Glutamatergic neuron (in vitro differentiated cells): ENCODE measurements at regions not wholly inside any gene's neighbourhood (a gene's known extent, or its start where the extent isn't known, plus 50 kb on each side); places are given as distances from the start of the nearest gene placed in this dataset.

Experiments used
- DNase-seq: peaks from one replicate; pipeline ENCODE4 v3.0.0; 2022
- H3K27ac Mint-ChIP-seq: one replicate; pipeline ENCODE4 v1.8.0; 2020; ENCODE audit warnings: mild to moderate bottlenecking, mixed read lengths, inconsistent platforms; ENCODE audit not compliant: unreplicated experiment
- H3K27me3 Mint-ChIP-seq: one replicate; pipeline ENCODE4 v1.8.0; 2020; ENCODE audit warnings: mild to moderate bottlenecking, moderate library complexity, mixed read lengths, inconsistent platforms; ENCODE audit not compliant: unreplicated experiment
- H3K36me3 Mint-ChIP-seq: one replicate; pipeline ENCODE4 v1.8.0; 2020; ENCODE audit warnings: mild to moderate bottlenecking, mixed read lengths, inconsistent platforms; ENCODE audit not compliant: unreplicated experiment
- H3K4me1 Mint-ChIP-seq: one replicate; pipeline ENCODE4 v1.8.0; 2020; ENCODE audit warnings: mild to moderate bottlenecking, low read depth, mixed read lengths, inconsistent platforms; ENCODE audit not compliant: unreplicated experiment
- H3K4me3 Mint-ChIP-seq: one replicate; pipeline ENCODE4 v1.8.0; 2020; ENCODE audit warnings: mild to moderate bottlenecking, mixed read lengths, inconsistent platforms; ENCODE audit not compliant: unreplicated experiment
- H3K9me3 Mint-ChIP-seq: one replicate; pipeline ENCODE4 v1.8.0; 2020; ENCODE audit warnings: mild to moderate bottlenecking, moderate library complexity, mixed read lengths, inconsistent platforms; ENCODE audit not compliant: unreplicated experiment
- TF ChIP-seq, protein P1 (sequence below): fragments of 200-600 bp; sonication (generic); IDR thresholded peaks from one replicate; pipeline ENCODE4 v1.5.0; 2021; ENCODE audit not compliant: partially characterized antibody, unreplicated experiment

DNA sequence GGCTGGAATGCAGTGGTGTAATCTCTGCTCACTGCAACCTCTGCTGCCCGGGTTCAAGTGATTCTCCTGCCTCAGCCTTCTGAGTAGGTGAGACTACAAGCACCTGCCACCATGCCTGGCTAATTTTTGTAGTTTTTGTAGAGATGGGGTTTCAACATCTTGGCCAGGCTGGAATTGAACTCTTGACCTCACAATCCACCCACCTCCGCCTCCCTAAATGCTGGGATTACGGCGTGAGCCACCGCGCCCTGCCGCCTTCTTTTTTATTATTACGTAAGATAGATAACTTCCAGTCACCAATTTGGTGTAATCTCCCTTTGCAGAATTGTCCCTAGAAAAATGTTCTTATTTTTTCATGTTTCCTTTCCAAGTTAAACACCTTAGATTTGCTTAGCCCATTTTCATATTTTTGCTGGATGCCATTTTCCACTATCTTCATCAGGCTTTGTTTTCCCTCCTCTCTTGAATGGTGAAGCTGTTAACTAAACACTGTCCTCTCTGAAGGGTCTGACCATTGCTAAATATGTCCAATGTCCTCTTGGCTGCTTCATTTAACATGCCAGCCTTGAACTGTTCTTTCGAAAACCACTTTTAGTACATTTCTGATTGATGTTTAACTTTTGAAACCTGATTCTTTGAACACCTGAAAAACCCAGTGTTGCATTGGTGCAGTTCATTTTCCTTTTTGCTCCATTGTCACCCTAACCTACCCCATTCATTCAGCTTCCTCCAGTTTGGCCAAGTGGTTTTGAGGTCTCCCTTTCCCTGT, 135.1 kb upstream of the PIK3R1 start:
- no peak overlapping the region for H3K4me3 Mint-ChIP-seq
- no peaks in the 10 kb centered on the region for H3K9me3 Mint-ChIP-seq
- H3K27ac Mint-ChIP-seq, result no peak overlapping the region
- H3K36me3 Mint-ChIP-seq, result no peaks in the 10 kb centered on the region
- TF ChIP-seq, protein P1, sequence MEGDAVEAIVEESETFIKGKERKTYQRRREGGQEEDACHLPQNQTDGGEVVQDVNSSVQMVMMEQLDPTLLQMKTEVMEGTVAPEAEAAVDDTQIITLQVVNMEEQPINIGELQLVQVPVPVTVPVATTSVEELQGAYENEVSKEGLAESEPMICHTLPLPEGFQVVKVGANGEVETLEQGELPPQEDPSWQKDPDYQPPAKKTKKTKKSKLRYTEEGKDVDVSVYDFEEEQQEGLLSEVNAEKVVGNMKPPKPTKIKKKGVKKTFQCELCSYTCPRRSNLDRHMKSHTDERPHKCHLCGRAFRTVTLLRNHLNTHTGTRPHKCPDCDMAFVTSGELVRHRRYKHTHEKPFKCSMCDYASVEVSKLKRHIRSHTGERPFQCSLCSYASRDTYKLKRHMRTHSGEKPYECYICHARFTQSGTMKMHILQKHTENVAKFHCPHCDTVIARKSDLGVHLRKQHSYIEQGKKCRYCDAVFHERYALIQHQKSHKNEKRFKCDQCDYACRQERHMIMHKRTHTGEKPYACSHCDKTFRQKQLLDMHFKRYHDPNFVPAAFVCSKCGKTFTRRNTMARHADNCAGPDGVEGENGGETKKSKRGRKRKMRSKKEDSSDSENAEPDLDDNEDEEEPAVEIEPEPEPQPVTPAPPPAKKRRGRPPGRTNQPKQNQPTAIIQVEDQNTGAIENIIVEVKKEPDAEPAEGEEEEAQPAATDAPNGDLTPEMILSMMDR, result no peak
- H3K27me3 Mint-ChIP-seq, result no peaks in the 10 kb centered on the region
- H3K4me1 Mint-ChIP-seq, result peaks cover 7% of the 10 kb centered on the region
- DNase-seq, result no peak

DNA sequence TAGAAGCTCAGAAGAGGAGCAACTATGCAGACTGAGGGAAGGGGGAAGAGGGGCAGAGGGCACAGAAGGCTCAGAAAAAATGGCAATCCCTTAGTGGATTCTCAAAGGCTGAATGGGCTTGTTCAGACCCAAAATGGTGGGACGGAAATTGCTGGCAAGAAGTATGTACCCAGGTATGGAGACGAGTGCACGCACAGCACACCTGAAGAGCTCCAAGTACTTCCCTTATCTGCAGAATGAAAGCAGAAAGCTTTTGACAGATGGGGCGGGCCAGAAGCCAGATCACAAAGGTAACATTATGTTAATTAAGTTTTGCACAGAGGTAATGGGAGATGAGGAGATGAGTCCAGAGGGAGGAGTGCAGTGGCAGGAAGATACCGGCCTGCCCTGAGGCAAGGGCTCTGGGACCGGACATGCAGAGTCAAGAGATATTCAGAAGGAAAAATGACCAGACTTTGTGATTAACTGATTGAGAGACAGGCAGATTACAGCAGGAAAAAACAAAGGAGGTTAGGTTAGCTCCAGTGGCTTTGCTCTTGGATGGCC, 138.1 kb upstream of the PIK3R1 start:
- TF ChIP-seq, protein P1, result no peak
- Mint-ChIP-seq H3K27me3 (no peaks in the 10 kb centered on the region), H3K9me3 (no peaks in the 10 kb centered on the region), H3K4me1 (peaks cover 7% of the 10 kb centered on the region), H3K36me3 (no peaks in the 10 kb centered on the region), H3K27ac (no peak overlapping the region), H3K4me3 (no peak overlapping the region)
- DNase-seq, result no peak

DNA sequence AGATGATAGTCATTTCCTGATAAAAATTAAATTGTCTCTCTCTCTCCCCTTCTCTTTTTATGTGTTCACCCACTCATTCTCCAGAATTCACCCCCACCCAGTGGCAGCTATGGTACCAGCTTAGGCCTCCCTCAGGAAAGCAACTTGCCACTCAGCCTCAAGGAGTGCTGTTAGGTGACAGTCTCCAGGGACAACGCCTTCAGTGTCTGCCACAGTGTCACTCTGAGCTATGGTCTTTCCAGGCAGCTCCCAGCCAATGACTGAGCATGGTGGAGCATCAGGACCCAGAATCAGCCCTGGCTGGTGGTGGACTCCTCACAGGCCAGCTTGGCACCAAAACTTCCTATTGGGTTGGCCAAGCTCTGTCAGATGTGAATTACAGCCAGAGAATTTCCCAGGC, 140.9 kb upstream of the PIK3R1 start:
- H3K36me3 Mint-ChIP-seq, result no peaks in the 10 kb centered on the region
- H3K27ac Mint-ChIP-seq, result no peak overlapping the region
- no peak overlapping the region for H3K4me3 Mint-ChIP-seq
- H3K27me3 Mint-ChIP-seq, result no peaks in the 10 kb centered on the region
- no peaks in the 10 kb centered on the region for H3K9me3 Mint-ChIP-seq
- H3K4me1 Mint-ChIP-seq, result peaks cover 10% of the 10 kb centered on the region
- TF ChIP-seq, protein P1, result no peak
- DNase-seq, result no peak

DNA sequence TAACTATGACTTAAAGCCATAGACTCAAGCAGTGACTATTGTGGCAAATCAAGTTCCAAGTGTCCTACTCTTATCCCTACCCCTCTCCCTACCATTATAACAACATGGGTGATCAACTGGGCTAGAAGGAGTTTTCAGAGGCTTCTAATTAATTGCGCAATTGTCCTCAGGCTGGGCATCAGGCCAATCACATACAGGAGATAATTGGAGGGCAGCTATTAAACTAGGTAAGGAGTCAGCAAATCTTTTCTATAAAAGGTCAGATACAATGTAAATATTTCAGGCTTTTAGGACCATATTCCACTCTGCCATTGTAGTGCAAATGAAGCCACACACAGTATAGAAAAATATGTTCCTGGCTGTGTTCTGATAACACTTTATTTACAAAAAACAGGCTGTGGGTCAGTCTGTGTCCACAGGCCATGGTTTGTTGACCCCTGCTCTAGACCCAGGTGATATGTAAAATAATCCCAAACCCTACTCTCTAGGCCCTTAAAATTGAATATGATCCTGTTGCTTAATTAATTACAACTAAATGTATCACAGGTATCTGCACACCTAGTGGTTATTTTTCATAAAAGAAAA, 141.4 kb upstream of the PIK3R1 start:
- Mint-ChIP-seq H3K4me3 (no peak overlapping the region), H3K27me3 (no peaks in the 10 kb centered on the region), H3K36me3 (no peaks in the 10 kb centered on the region), H3K9me3 (no peaks in the 10 kb centered on the region), H3K27ac (no peak overlapping the region), H3K4me1 (peaks cover 10% of the 10 kb centered on the region)
- TF ChIP-seq, protein P1, result no peak
- no peak for DNase-seq

DNA sequence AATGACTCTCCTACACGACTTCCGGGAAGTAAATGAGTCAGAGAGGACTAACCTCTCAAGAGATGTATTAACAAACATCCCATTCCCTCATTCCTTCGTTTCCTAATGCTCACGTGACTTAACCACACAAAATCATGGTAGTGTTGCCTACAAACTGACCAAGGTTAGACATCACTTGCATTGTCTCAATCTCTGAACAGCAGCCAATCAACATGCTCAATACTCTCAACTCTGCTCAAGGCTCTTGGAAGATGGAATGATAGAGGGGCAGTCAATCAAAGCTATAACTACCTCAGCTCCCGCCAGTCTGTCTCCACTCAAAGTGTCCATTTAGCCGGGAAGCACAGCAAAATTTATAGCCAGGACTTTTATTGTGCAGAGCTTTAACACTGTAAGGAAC, 143.8 kb upstream of the PIK3R1 start:
- H3K4me1 Mint-ChIP-seq, result peaks cover 3% of the 10 kb centered on the region
- no peaks in the 10 kb centered on the region for H3K36me3 Mint-ChIP-seq
- TF ChIP-seq, protein P1, result no peak
- no peaks in the 10 kb centered on the region for H3K9me3 Mint-ChIP-seq
- no peak overlapping the region for H3K27ac Mint-ChIP-seq
- no peaks in the 10 kb centered on the region for H3K27me3 Mint-ChIP-seq
- H3K4me3 Mint-ChIP-seq, result no peak overlapping the region
- DNase-seq, result no peak
